Myocyte (in vitro differentiated cells): ENCODE measurements at regions not wholly inside any gene's neighbourhood (a gene's known extent, or its start where the extent isn't known, plus 50 kb on each side); places are given as distances from the start of the nearest gene placed in this dataset.

Experiments
- DNase-seq: peaks from one replicate; pipeline ENCODE4 v3.0.0-alpha.2; 2012; ENCODE audit warnings: low read depth

DNA sequence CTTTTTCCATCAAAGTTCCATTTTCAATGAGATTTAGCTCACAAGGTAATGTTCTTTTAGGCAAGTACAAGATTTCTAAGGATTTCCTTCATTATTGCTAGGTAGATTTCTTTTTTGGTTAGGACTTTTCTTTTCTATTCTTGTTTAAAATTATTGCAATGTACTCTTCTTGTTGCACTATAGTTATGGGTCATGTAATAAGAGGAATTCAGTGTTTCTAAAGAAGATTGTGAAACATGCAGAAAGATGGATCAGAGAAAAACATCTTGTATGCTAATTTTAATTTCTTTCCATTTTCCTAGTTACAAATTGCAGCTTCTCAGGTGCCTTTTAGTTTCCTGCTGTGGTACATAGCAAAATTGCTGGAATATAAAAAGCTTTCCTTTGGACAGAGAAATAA, 56.1 kb downstream of the BTG1 start:
- no peak for DNase-seq

GRCh38 chr12:92088805-92089204, 56.8 kb downstream of the BTG1 start:
- no peak for DNase-seq

DNA sequence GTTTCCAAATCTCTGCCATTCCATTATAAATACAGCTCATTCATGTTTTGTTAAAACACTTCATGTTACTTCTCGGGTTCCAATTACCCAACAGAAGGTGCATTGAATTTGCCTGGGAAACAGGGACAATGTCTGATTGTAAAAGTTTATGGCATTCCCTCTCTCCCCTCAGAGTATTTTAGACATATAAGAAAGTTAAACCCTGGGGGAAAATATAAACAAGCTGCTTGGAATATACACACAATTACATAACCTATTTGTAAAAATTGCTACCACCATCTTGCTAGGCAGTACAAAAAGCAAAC, 60.0 kb downstream of the BTG1 start:
- DNase-seq: no peak

DNA sequence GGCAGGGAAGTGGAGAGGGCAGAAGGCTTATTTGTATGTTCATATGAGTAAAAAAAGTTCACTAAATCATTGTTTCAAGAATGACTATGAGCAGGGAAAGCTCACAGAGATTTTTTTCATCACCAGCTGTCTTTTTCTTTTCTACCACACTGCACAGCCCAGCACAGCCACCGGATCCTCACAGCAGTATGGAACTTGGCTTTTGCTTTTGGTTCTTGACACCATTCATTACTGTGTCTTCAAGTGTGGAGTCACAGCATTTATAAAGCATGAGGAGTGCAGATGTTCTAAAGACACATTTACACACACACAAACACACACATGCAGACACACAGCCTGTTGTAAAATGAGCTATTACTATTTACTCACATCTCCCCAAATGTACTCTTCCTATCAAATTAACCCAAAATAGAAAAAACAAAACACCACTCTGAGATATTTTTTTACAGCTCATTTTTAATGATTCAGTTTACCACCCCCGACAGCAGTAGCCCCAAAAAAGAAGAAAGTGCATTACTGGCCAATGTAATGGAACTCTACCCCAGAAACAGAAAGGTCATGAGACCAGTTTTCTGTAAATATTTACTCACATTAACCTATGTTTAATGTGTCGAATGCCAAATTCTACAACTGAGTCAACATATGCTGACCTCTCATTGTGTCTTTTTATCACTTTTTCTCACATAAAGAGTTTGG, 60.5 kb downstream of the BTG1 start:
- peak; percentile 69 for DNase-seq

GRCh38 chr12:92080911-92081285, 64.7 kb downstream of the BTG1 start:
- DNase-seq: no peak

- DNase-seq: no peak
Observed at GRCh38 chr12:92079054-92079385, 66.6 kb downstream of the BTG1 start.

- peak; percentile 90 for DNase-seq
Observed at GRCh38 chr12:92078167-92079053, 67.2 kb downstream of the BTG1 start.

- no peak for DNase-seq
Observed at GRCh38 chr12:92077530-92077929, 68.1 kb downstream of the BTG1 start.

DNA sequence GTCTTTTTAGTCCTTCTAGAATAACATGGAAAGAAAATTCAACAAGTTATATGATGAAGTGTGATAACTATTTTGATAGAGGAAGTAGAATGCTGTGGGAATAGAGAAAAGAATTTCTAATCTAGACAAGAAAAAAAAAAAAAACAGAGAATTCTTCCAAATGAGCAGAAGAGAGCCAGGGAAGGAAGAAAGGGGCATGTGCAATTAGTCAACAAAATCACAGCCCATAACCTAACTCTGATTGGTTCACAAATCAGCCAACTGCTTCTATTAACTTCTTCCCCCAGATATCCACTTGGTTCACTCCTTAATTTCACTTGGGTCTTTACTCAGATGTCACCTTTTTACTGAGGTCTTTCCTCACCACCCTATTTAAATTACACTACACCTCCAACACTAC, 69.5 kb downstream of the BTG1 start:
- no peak for DNase-seq

DNA sequence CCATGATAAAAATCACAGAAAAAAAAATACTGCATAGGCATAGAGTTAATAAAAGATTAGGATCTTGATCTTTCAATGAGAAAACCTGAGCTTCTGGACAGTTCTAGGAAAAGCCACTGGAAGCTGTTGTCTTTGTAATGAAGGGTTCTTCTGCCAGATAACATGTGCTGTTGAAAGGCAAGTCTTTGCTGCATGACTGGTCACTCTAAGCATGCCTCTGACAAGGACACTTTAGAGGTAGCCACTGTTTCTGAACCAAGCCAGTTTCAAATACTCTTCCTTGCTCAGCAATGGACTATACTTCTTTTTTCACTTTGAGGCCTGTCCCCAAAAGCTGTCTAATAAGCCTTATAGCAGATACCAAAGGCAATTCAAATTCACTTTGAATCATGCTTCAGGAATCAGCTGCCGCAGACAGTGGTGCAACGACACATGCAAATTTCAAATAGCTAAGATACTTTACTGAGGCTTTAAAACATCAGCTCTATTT, 70.2 kb downstream of the BTG1 start:
- DNase-seq: peak; percentile 78

DNA sequence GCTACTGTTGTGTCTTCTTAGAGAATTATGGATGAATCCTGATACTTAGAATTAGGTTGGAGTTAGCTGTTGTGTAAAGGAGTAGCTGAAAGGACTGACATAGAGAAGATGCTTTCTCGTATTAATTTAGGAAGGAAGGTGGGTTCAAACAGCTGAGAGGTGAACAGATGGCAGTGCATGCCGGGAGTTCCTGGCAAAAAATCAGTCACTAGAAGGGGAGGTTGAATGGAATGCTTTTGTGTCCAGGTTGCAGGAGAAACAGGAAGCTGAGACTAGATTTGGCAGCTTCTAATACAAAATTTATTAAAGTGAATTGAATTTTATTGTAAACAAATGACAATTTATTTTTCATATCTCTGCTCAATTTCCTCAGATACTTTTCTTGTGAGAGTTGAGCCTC, 70.8 kb downstream of the BTG1 start:
- DNase-seq: peak; percentile 51

DNA sequence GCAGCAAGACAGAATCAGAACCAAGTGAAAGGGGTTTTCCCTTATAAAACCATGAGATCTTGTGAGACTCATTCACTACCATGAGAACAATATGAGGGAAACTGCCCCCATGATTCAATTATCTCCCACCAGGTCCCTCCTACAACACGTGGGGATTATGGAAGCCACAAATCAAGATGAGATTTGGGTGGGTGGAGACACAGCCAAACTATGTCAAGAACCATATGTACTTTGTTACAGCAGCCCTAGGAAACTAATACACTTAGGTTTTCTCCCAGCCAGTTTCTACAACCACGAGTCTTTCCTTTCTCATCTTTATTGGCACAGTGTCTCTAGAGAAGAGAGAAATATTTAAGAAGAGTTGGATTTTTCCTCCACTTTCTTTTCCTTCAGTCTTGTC, 72.6 kb downstream of the BTG1 start:
- no peak for DNase-seq

DNA sequence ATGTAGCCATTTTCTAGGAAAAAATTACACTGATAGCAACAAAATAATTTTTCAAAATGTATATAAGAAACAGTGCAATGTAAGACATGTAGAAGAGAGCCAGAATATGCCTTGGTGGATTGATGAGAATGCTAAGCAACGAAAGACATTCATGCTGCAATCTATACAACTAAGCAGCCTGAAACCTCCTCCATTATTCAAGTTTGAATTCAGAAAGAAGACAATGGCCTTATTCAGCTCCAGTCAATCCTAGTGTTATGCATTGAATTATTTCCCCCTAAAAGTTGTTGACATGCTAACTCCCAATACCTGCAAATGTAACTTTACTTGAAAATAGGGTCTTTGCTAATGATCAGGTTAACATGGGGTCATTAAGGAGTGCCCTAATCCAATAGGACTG, 73.5 kb downstream of the BTG1 start:
- no peak for DNase-seq

DNA sequence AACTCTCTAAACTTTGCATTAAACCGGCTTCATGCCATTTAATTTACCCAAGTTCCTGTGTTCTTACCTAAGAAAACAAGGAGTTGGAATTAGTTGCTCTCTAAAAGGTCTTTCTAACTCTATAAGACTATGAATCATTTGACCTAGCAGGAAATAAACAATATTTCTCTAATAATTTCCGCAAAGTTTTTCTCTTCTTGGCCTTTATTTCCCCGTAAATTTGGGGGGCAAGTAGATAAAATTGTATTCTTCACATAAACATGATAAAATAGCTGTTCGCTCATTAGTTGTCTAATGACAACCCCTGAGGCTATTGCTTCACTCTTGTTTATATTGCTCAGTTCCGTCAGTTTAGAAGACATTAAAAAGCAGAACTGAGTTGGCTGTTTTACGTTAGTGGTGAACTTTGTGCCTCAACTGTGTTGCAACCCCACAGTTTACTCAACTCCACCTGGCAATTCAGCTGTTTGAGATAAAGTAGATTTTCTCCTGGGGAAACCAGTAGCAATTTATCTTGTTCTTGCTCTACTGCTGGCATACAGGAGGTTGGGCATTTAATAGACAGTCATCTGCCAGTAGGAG, 74.7 kb downstream of the BTG1 start:
- DNase-seq: no peak

DNA sequence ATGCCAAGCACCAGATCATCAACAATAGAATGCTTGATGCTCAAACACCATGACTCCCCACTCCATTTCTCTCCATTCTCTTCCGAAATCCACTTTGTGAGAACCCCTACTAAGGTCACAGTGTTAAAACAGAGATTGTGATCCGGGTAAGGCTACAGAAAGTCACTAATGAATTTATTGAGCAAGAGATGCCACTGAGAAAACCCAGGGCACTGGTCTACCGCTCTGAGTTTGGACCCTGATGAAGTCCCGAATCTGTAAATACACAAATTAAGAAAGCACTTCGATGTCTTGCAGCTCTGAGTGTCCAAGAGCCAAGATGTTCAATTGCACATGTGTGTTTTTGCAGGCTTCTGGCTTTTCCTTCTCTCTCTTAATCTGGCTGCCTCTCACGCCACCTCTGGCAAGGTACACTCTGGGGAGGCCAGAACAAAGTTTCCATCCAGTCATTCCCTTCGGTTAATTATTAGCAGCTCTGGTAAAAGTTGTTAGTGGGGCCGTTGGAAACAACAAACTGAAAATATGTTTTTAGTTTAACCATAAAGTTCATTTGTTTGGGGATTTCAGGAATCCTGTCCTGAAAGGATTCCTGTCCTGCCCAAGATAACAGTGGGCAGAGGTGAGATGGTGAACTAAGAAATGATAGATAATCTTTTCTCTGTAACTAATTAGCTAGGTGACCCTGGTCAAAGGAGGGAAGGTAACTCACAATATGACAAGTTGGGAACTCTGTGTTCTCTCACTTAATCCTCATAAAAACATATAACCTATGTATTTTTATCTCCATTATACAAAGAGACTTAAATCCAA, 75.4 kb downstream of the BTG1 start:
- DNase-seq: no peak

DNA sequence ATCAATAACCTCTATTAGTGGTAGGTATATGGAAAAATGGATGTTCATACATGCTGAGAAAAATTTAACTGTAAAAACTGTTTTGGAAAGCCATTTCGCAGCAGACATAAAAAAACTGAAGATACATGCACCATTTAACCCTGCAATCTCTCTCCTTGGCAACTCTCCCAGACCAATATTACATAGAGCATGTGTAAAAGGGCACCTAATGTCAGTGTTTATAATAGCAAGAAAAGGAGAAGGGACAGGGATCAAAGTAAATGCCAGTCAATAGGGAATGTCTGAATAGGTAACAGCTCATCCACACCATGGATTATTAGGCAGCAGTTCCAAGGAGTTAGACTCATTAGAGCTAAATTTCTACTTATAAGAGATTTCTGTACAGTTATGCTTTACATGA, 77.2 kb downstream of the BTG1 start:
- DNase-seq: no peak

GRCh38 chr12:92065639-92066038, 80.0 kb downstream of the BTG1 start:
- no peak for DNase-seq

- DNase-seq: peak; percentile 47
Observed at GRCh38 chr12:92065018-92065499, 80.6 kb downstream of the BTG1 start.

DNA sequence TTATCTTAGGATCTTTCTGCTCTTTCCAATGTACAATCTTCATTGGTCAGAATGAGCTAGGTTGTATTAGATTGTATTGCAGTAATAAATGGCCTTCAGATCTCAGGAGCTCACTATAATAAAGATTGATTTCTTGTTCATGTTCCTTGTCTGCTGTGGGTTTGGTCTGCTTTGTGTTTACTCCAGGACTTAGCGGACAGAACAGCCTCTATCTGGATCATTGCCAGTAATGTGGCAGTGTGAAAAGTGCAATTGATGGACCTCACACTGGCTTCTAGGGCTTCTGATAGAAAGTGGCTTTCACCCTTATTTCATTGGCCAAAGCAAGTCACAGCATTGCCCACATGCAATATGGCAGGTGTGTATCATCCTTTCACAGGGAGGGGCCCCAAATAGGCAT, 81.2 kb downstream of the BTG1 start:
- DNase-seq: no peak

GRCh38 chr12:92063641-92064040, 82.0 kb downstream of the BTG1 start:
- DNase-seq: no peak
